KMS-11 (cell line): ENCODE measurements at regions not wholly inside any gene's neighbourhood (a gene's known extent, or its start where the extent isn't known, plus 50 kb on each side); places are given as distances from the start of the nearest gene placed in this dataset.
"Not testable (repeated sequence)": the region's sequence is repeated elsewhere in the genome, so short reads cannot be mapped to it uniquely, and the experiment has no call there.

ENCODE experiments used
- H2AFZ ChIP-seq: fragments of 200-600 bp; sonication (generic); 2 replicates; pipeline ENCODE4 v1.6.1; 2016; ENCODE audit warnings: antibody characterized with exemption, mixed run types, low read depth
- H3K27ac ChIP-seq: fragments of 200-600 bp; sonication (generic); 2 replicates; pipeline ENCODE4 v1.6.1; 2016; ENCODE audit warnings: mild to moderate bottlenecking, mixed run types
- H3K27me3 ChIP-seq: fragments of 200-600 bp; sonication (generic); 2 replicates; pipeline ENCODE4 v1.6.1; 2017; ENCODE audit warnings: mild to moderate bottlenecking, low read depth, mixed run types, moderate library complexity; ENCODE audit not compliant: insufficient read depth
- H3K36me3 ChIP-seq: fragments of 200-600 bp; sonication (generic); 2 replicates; pipeline ENCODE4 v1.6.1; 2017; ENCODE audit warnings: mild to moderate bottlenecking, mixed run types; ENCODE audit not compliant: insufficient read depth
- H3K4me1 ChIP-seq: fragments of 200-600 bp; sonication (generic); 2 replicates; pipeline ENCODE4 v1.6.1; 2016; ENCODE audit warnings: mild to moderate bottlenecking, low read depth, mixed run types; ENCODE audit not compliant: poor library complexity, severe bottlenecking
- H3K4me2 ChIP-seq: fragments of 200-600 bp; sonication (generic); 2 replicates; pipeline ENCODE4 v1.7.0; 2016; ENCODE audit warnings: mild to moderate bottlenecking, mixed run types
- H3K4me3 ChIP-seq: fragments of 200-600 bp; sonication (generic); IDR thresholded peaks from 2 replicates; pipeline ENCODE4 v1.6.1; 2017; ENCODE audit warnings: low read depth, low read length, mixed read lengths; ENCODE audit not compliant: insufficient read depth
- H3K79me2 ChIP-seq: fragments of 200-600 bp; sonication (generic); 2 replicates; pipeline ENCODE4 v1.6.1; 2016; ENCODE audit warnings: low read depth, mixed run types; ENCODE audit not compliant: insufficient read depth
- H3K9ac ChIP-seq: fragments of 200-600 bp; sonication (generic); 2 replicates; pipeline ENCODE4 v1.6.1; 2016; ENCODE audit warnings: mild to moderate bottlenecking, mixed run types
- H4K20me1 ChIP-seq: fragments of 200-600 bp; sonication (generic); 2 replicates; pipeline ENCODE4 v1.6.1; 2016; ENCODE audit warnings: mild to moderate bottlenecking, mixed run types; ENCODE audit not compliant: insufficient read depth
- TF ChIP-seq, protein P1 (sequence below): fragments of 200-600 bp; sonication (generic); conservative IDR thresholded peaks from 2 replicates; pipeline ENCODE4 v1.6.1; 2017; ENCODE audit warnings: low read depth, mild to moderate bottlenecking, antibody characterized with exemption, low read length, moderate library complexity, mixed read lengths

- Histone ChIP-seq H3K36me3 (no peaks in the 10 kb centered on the region), H3K4me3 (no peak overlapping the region), H4K20me1 (no peaks in the 10 kb centered on the region), H3K4me1 (no peaks in the 10 kb centered on the region), H3K27me3 (no peaks in the 10 kb centered on the region), H3K9ac (no peak overlapping the region), H2AFZ (no peak overlapping the region), H3K4me2 (no peak overlapping the region), H3K27ac (no peak overlapping the region), H3K79me2 (no peaks in the 10 kb centered on the region)
- TF ChIP-seq, protein P1, sequence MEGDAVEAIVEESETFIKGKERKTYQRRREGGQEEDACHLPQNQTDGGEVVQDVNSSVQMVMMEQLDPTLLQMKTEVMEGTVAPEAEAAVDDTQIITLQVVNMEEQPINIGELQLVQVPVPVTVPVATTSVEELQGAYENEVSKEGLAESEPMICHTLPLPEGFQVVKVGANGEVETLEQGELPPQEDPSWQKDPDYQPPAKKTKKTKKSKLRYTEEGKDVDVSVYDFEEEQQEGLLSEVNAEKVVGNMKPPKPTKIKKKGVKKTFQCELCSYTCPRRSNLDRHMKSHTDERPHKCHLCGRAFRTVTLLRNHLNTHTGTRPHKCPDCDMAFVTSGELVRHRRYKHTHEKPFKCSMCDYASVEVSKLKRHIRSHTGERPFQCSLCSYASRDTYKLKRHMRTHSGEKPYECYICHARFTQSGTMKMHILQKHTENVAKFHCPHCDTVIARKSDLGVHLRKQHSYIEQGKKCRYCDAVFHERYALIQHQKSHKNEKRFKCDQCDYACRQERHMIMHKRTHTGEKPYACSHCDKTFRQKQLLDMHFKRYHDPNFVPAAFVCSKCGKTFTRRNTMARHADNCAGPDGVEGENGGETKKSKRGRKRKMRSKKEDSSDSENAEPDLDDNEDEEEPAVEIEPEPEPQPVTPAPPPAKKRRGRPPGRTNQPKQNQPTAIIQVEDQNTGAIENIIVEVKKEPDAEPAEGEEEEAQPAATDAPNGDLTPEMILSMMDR, result no peak
Measured at GRCh38 chr6:156193381-156193780, 583.8 kb upstream of the ARID1B start.

DNA sequence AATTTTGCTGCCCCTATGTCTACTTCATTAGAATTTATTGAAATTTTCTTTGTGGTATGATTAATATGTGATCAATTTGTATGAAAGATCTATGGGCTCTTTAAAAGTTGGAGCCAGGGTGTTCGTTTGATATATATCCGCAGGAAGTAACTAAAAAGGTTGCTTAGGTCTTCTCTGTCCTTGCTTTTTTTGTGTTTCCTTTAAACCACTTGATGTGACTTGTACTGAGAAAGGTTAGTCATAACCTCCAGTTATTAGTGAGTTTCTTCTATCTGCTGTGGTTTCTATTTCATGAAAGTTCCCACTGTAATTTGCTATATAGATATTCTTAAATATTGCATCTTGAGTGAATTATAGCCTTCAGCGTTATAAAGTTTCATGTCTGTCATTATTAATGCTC, 585.3 kb upstream of the ARID1B start:
- Histone ChIP-seq H3K79me2 (no peaks in the 10 kb centered on the region), H3K27me3 (no peaks in the 10 kb centered on the region), H3K4me1 (no peaks in the 10 kb centered on the region), H3K4me2 (no peak overlapping the region), H2AFZ (no peak overlapping the region), H4K20me1 (no peaks in the 10 kb centered on the region), H3K9ac (no peak overlapping the region), H3K27ac (no peak overlapping the region), H3K4me3 (no peak overlapping the region), H3K36me3 (no peaks in the 10 kb centered on the region)
- TF ChIP-seq, protein P1, result no peak

DNA sequence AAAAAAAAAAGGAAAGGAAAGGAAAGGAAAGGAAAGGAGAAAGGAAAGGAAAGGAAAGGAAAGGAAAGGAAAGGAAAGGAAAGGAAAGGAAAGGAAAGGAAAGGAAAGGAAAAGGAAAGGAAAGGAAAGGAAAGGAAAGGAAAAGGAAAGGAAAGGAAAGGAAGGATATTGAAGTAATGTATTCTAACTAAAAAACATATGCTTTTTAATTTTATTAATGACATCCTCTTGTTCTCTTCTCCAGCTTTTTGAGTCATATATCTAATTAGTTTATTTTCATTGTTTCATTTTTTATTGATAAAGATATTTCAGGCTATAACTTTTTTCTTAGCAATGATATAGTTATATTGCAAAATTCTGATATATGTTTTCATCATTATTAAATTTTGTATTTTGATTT, 585.8 kb upstream of the ARID1B start:
- H3K4me2 ChIP-seq, H3K27me3 ChIP-seq, H3K36me3 ChIP-seq, H3K79me2 ChIP-seq, H3K9ac ChIP-seq, H2AFZ ChIP-seq, H3K4me1 ChIP-seq, H3K4me3 ChIP-seq, H3K27ac ChIP-seq, H4K20me1 ChIP-seq: not testable (repeated sequence)

- Histone ChIP-seq H4K20me1 (no peaks in the 10 kb centered on the region), H3K9ac (no peak overlapping the region), H3K4me2 (no peak overlapping the region), H3K27me3 (no peaks in the 10 kb centered on the region), H3K4me1 (no peaks in the 10 kb centered on the region), H3K4me3 (no peak overlapping the region), H3K27ac (no peak overlapping the region), H3K36me3 (no peaks in the 10 kb centered on the region), H2AFZ (no peak overlapping the region), H3K79me2 (no peaks in the 10 kb centered on the region)
- TF ChIP-seq, protein P1, result no peak
Measured at GRCh38 chr6:156190270-156190669, 586.9 kb upstream of the ARID1B start.

DNA sequence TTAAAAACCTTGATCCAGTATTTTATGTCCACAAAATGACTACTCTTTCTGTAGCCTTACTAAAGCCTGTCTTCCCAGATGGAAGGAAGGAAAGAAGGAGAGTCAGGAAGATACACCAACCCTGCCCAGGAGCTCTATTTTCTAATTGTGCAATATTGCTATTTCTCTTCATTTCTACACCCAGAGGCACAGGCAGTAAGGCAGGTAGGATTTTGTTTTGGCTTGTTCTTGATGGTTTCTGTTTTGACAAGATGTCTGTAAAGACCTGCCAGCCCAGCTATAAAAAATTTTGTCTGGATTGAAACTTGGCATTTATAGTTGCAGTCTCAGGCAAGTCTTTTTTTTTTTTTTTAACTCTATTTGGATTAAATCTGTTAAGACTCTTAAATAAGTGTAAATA, 587.5 kb upstream of the ARID1B start:
- Histone ChIP-seq H3K4me3 (no peak overlapping the region), H3K4me2 (no peak overlapping the region), H3K27me3 (no peaks in the 10 kb centered on the region), H3K9ac (no peak overlapping the region), H3K36me3 (no peaks in the 10 kb centered on the region), H3K79me2 (no peaks in the 10 kb centered on the region), H3K4me1 (no peaks in the 10 kb centered on the region), H3K27ac (no peak overlapping the region), H2AFZ (no peak overlapping the region), H4K20me1 (no peaks in the 10 kb centered on the region)
- TF ChIP-seq, protein P1, result no peak
